Activated B cell treated with CpG ODN at 0.5 μM for 24 hours (primary cell): ENCODE measurements at regions not wholly inside any gene's neighbourhood (a gene's known extent, or its start where the extent isn't known, plus 50 kb on each side); places are given as distances from the start of the nearest gene placed in this dataset.
"Not testable (repeated sequence)": the region's sequence is repeated elsewhere in the genome, so short reads cannot be mapped to it uniquely, and the experiment has no call there.

Experiments used
- ATAC-seq: fragments of 200-7000 bp; cut with Tn5 transposase; one replicate; pipeline ENCODE4 v1.10.0; 2021; ENCODE audit warnings: low read depth, mild to moderate bottlenecking, moderate library complexity
- CTCF ChIA-PET: fragments of 350-600 bp; sonication (Branson Sonifier 250); formaldehyde crosslinking; loops from one replicate; lab custom pipeline; 2021; ENCODE audit warnings: antibody characterized with exemption; lab: Charles Lee
- POLR2A ChIA-PET: fragments of 350-600 bp; sonication (Branson Sonifier 250); formaldehyde crosslinking; loops from one replicate; lab custom pipeline; 2021; ENCODE audit warnings: antibody characterized with exemption; lab: Charles Lee
- DNase-seq: peaks from one replicate; pipeline ENCODE4 v3.0.0; 2022
- H3K27ac Mint-ChIP-seq: one replicate; pipeline ENCODE4 v1.8.0; 2020; ENCODE audit warnings: mixed read lengths
- H3K27me3 Mint-ChIP-seq: one replicate; pipeline ENCODE4 v1.8.0; 2021; ENCODE audit warnings: mixed read lengths
- H3K36me3 Mint-ChIP-seq: one replicate; pipeline ENCODE4 v1.8.0; 2021; ENCODE audit warnings: low read depth, mixed read lengths
- H3K4me1 Mint-ChIP-seq: one replicate; pipeline ENCODE4 v1.8.0; 2021; ENCODE audit warnings: mixed read lengths
- H3K4me3 Mint-ChIP-seq: one replicate; pipeline ENCODE4 v1.8.0; 2020; ENCODE audit warnings: mild to moderate bottlenecking, mixed read lengths
- H3K9me3 Mint-ChIP-seq: one replicate; pipeline ENCODE4 v1.8.0; 2020; ENCODE audit warnings: mixed read lengths
- CTCF ChIP-seq: fragments of 200-600 bp; IDR thresholded peaks from one replicate; pipeline ENCODE4 v1.8.0; 2022; ENCODE audit warnings: antibody characterized with exemption, mild to moderate bottlenecking
- intact Hi-C: fragments of 100-400 bp; cut with micrococcal nuclease; formaldehyde crosslinking; loops from one replicate; pipeline ENCODE4 v1.15.1; 2024

DNA sequence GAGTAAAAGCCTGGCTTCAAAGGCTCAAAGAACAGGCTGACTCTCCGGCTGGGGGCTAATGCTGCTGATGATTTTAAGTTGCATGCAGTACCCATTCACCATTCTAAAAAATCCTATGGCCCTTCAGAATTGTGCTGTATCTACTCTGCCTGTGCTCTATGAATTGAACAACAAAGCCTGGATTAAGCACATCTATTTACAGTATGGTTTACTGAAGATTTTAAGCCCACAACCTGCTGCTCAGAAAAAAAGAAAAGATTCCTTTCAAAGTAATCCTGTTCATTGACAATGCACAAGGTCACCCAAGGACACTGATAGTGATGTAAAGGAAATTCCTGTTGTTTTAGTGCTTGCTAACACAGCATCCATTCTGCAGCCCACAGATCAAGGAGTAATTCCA is 84.9 kb upstream of the SFRP2 start:
- CTCF ChIA-PET: no interaction called here
- Mint-ChIP-seq H3K4me1 (no peaks in the 10 kb centered on the region), H3K27me3 (peaks cover 11% of the 10 kb centered on the region), H3K4me3 (no peak overlapping the region), H3K9me3 (peaks cover 3% of the 10 kb centered on the region), H3K27ac (no peak overlapping the region), H3K36me3 (no peaks in the 10 kb centered on the region)
- ATAC-seq (no peak), DNase-seq (no peak)
- no peak for TF ChIP-seq CTCF
- intact Hi-C loops: no loop called here
- POLR2A ChIA-PET: no interaction called here

GRCh38 chr4:153866766-153867165 is 77.9 kb upstream of the SFRP2 start:
- POLR2A ChIA-PET, H3K27me3 Mint-ChIP-seq, H3K4me1 Mint-ChIP-seq, CTCF ChIA-PET, intact Hi-C loops, ATAC-seq, H3K36me3 Mint-ChIP-seq, H3K4me3 Mint-ChIP-seq, DNase-seq, H3K27ac Mint-ChIP-seq: not testable (repeated sequence)
- H3K9me3 Mint-ChIP-seq: peaks cover 30% of the 10 kb centered on the region

GRCh38 chr4:153852501-153852900 is 63.6 kb upstream of the SFRP2 start:
- Mint-ChIP-seq H3K9me3 (peaks cover 20% of the 10 kb centered on the region), H3K36me3 (no peaks in the 10 kb centered on the region), H3K4me1 (no peaks in the 10 kb centered on the region), H3K27me3 (peaks cover 10% of the 10 kb centered on the region), H3K4me3 (no peak overlapping the region), H3K27ac (no peak overlapping the region)
- TF ChIP-seq CTCF: no peak
- ATAC-seq (no peak), DNase-seq (no peak)
- CTCF ChIA-PET: no interaction called here
- POLR2A ChIA-PET: no interaction called here
- intact Hi-C loops: no loop called here

DNA sequence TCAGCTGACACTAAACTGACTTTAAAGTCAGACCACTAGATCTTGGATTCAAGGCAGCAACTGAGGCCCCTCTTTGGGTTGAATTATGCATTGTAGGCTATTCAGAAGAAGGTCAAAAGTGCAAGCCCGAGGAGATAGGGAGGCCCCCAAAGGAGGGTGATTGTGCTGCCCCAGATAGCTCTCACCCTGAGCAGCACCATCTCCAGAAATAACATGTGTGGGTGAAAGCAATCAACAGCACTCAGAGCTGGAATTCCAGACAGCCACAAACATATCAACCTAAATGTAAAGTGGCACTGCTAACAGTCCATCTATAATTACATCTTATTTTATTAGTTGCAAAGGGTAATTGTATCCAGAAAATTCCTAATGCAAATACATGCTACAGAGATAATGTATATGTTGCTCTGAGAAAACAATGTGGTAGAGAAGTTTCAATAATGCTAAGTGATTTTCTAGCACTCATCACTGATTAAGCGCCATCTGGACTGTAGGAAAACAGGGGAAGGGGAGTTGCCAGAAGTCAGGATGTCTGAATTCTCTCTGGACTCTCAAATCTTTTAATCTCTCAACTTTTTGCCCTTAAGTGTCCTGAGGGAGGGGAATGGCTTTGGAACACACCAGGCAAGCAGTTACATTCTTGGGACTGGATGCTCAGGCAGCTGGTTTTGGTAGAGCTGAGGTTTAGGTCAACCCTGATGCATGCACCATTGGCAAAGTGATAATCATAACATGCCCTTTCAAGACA is 61.8 kb upstream of the SFRP2 start:
- no peak overlapping the region for H3K27ac Mint-ChIP-seq
- no peak for DNase-seq
- ChIA-PET CTCF (no interaction called here), POLR2A (interaction anchor here (0.7 kb wide), 1 partner anchor 665 kb away, joined by 7 read pairs; no protein-coding TSS in a partner anchor)
- H3K4me3 Mint-ChIP-seq: no peak overlapping the region
- H3K4me1 Mint-ChIP-seq: no peaks in the 10 kb centered on the region
- H3K27me3 Mint-ChIP-seq: peaks cover 15% of the 10 kb centered on the region
- TF ChIP-seq CTCF: no peak
- H3K9me3 Mint-ChIP-seq: peaks cover 13% of the 10 kb centered on the region
- no peak for ATAC-seq
- intact Hi-C loops: no loop called here
- H3K36me3 Mint-ChIP-seq: no peaks in the 10 kb centered on the region

DNA sequence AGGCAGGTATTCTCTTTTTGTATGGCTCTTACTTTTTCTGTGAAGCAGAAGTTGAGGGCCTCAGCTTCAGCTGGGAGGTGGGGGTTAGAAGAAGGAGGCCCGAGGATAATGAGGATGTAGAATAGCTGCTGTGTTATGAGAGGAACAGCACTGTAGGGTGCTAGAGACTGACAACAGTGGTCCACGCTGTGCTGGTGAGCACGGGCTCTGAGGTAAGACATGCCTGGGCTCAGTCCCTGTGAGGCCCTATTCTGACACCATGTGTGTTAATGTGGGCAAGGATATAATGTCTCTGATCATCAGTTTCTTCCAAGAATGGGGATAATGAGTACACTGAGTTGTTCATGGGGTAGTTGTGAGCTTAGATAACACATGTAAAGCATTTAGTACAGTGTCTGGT is 55.3 kb upstream of the SFRP2 start:
- H3K27me3 Mint-ChIP-seq: peaks cover 15% of the 10 kb centered on the region
- no peak overlapping the region for H3K27ac Mint-ChIP-seq
- H3K36me3 Mint-ChIP-seq: no peaks in the 10 kb centered on the region
- CTCF ChIA-PET: no interaction called here
- intact Hi-C loops: no loop called here
- no peak for TF ChIP-seq CTCF
- H3K4me1 Mint-ChIP-seq: no peaks in the 10 kb centered on the region
- POLR2A ChIA-PET: no interaction called here
- ATAC-seq (no peak), DNase-seq (no peak)
- H3K4me3 Mint-ChIP-seq: no peak overlapping the region
- H3K9me3 Mint-ChIP-seq: peaks cover 6% of the 10 kb centered on the region
